NCI-H2081 (cell line): ENCODE measurements at regions not wholly inside any gene's neighbourhood (a gene's known extent, or its start where the extent isn't known, plus 50 kb on each side); places are given as distances from the start of the nearest gene placed in this dataset.
A peak's percentile ranks its signal among the peaks of the same experiment; 100 is the strongest.

Experiments
- DNase-seq, 2 experiments: peaks; one replicate each; lab custom pipeline; 2025; lab: John Stamatoyannopoulos, UW

DNA sequence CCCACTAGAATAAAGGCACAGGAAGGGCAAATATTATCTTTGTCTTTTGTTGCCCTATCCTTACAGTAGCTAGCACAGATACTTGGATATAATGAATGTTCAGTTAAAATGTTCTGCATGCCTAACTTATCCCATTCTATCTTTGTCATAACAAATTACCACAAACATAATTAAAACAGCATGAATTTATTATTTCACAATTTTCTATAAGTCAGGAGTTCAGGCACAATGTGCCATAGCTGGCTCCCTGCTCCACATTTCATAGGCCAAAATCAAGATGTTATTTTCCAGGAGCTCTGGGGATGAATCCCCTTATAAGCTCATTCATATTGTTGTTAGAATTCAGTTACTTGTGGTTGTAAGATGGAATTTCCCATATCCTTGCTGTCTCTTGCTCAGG lies 975.5 kb downstream of the IGSF11 start:
- no peak for DNase-seq

DNA sequence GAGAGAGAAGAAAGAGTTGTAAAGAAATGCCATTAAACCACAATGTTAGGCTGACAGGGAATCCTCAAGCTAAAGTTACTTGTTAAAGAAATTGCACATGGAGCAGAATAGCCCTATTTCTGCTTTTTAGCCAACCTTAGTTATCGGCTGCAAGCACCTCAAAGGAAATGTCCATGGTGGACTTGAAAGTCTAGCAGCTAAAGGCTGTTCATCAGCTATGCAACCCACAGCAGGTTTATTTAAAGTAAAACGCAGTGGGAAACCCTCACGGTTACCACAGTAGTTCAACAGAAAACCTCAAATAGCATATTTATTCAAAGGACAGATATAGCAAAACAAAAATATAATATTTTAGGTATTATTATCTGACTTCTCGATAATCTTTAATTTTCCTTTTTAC lies 967.2 kb downstream of the IGSF11 start:
- no peak for DNase-seq

DNA sequence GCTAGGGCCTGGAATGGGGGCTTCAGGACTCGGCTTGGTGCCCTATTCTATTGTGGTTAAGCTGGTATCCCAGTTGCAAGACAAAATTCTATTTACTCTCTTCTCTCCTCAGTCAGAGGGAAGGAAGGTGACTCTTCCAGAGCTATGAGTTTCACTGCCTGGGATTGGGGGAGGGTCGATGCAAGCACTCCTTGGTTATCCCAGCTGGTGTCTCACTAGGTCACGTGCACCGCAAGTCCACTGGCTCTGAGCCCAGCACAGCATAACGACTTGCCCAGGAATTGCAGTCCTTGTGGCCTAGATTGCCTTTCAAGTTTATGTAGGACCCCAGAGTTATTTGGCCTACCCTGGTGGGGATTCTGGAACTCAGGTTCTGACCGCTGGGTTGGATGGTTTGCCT lies 958.8 kb downstream of the IGSF11 start:
- peak in 1 of 2 experiments; percentile 12 for DNase-seq

DNA sequence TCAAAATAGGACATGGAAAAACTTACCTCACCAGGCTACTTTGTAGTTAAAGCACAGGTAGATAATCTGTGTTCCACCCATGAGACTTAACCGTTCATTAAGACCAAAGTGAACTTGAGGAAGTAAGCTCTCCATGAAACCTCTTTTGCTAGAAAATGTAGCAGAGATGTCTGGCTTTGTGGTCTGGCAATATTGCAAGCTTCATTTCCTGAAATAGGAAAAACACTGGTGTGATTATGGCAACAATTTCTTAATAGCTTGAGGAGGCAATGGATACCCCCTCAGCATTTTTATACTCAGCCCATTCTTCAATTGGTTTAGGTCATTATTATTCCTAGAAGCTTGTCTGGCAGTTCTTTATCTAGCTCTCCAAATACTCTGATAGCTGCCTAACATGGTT lies 957.3 kb downstream of the IGSF11 start:
- no peak for DNase-seq

DNA sequence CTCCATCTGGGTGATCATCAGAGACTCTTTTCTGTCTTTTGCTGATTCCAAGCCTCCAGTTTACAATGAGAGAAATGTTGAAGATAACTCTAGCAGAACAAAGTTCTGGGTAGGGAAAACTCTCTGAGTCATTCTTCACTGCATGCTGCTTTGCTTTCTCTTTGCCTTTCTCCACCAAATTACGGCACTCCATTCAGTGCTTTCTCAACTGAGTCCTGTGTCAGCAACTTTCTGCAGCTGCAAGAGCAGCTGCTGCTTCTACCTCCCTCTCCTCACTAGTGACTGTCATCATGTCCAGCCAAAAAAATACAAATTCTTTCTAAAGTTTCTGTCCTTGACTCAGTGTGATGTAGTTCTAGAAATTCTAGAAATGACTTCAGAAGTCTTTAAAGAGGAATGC lies 953.8 kb downstream of the IGSF11 start:
- no peak for DNase-seq

DNA sequence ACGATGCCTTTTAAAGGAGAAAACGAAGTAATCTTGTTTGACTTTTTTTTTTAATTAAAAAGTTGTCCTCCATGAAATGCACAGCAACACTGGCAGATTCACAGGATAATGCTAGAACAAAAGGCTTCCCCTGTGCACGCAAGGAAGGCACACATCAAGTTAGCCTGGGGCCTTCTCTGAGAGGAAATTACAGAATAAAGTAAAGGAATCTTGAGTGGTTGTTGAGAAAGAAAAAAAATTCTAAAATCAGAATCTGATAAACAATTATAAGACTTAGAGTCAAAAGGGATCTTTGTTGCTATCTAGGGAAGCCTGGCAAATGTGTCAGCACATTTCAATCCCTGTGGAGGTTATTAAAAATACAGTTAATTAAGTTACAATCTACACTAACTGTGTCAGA lies 946.0 kb downstream of the IGSF11 start:
- no peak for DNase-seq

DNA sequence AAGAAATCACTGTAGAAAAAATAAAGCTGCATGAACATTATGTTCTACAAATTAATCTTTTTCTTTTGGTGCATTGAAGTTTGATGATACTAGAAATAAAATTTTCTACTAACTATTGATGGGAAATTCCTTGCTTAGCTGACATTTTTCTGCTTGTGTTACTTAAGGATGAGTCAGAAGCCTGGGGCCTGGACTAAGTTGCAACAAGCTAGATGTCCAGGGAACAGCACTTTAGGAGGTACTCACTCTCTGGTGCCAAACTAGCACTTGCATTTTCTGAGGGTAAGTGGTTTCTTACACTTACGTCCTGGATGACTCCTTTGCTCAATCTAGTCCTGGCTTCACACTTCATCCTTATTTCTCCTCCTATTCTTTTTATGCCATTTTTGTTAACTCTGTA lies 945.1 kb downstream of the IGSF11 start:
- DNase-seq = no peak

DNA sequence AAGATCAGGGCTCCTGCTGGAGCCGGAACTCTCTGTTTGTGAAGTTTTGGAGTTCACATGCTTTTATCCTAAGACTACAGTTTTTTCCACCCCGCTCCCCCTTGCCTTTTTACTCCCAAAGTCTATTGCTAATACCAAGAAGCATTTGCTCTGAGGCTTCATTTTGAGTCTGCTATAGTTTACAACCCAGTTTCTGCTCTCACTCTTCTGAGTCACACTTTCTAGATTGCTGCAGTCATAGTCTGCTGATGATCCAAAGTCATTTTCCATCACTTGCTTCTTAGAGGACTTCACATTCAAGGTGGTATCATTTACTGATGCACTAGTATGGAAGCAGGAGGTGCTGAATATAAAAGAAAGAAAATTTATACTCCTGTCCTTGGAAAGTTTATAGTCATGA lies 937.4 kb downstream of the IGSF11 start:
- no peak for DNase-seq

DNA sequence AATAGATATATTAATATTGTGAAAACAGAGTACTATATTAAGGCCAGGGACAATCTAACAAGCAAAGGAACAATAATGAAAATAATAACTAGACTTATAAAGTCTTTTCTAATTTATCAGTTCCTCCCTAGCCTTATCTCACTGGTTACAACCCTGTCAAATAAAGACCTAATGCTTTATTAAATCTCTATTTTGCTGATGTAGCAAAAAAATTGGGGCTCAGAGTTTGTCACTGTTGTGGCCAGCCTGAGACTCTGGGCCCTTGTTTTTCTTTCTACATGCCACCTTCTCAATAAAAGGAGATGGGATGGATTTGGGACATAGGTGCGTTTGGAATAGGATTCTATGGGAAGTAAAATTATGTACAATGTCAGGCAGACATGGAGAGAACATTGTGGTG lies 937.0 kb downstream of the IGSF11 start:
- DNase-seq = no peak

DNA sequence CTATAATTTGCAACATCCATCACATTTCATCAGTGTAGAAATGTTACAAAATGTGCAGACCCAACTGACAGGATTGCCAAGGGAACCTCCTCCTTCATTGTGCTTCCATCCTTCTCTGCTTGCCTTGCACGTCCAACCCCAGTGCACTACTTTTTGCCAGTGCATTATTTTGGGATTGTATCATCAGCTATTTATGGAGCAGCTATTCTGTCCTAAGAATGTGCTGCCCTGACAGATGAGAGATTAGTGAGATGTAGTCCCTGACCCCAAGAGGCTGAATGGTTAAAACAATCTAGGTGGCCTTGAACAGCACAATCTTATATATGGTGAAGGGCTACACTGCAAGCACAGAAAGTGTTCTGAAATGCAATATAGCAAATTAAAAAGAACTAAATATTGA lies 935.8 kb downstream of the IGSF11 start:
- DNase-seq = no peak

DNA sequence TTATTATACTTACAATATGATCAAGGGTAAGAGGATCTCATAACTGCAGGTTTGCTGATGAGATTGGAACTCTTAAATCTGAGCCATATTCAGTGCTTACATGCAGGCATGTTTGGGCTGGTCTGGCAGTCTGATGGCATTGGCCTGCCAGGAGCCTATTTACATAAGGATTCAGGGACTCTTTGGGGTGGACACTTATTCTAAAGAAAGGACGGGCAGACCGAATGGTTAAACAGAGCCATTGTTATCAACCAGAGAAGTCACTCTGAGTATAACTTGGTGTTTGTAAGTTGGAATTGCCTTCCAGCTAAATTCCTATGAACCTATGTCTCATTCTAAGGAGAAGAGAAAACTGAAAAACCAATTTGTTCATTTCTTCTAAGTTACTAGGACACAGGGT lies 932.8 kb downstream of the IGSF11 start:
- no peak for DNase-seq

DNA sequence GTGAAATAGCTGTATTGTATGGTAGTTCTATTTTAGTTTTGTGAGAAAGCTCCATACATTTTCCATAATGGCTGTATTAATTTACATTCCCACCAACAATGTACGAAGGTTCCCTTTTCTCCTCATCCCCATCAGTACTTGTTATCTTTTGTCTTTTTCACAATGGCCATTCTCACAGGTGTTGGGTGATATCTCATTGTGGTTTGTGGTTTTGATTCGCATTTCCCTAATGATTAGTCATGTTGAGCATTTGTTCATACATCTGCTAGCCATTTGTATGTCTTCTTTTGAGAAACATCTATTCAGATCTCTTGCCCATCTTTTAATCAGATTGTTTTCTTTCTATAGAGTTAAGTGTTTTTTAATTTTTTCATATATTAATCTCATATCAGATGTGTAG lies 931.9 kb downstream of the IGSF11 start:
- no peak for DNase-seq

DNA sequence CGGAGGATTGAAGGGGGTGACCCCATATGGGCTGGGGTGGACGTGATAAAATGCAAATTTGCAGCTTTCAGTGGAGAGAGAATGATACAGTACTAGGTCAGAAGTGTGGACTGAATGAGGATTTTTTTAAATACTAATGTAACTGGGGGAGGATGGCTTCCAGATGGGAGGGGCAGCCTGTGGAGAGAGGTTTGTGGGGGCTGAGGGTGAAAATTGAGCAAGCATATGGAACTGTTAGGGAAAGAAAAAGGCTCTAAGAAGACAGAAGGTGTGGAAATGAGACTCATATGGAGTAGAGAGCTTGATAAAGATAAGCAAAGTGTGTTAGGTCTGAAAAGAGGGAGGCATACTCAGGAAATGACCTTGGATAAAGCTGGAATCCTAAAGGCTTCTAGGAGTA lies 926.4 kb downstream of the IGSF11 start:
- DNase-seq = no peak

DNA sequence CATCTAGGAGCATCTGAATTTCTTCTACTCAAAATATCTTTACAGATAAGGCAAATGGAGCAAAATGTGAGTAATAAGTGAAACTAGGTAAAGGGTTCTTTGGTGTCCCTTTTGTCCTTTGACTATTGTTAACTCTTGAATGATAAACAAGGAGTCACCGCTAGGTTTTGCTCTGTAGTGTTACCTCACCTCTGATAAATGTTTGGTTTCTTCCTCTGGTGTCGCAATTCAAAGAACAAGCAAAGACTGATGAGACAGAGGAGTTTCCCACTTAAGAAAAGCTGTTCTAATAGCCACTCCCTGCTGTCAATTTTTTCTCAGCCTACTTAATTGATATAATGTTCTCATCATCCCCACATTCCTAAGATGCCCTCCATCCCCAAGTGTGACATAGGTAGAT lies 925.9 kb downstream of the IGSF11 start:
- no peak for DNase-seq

DNA sequence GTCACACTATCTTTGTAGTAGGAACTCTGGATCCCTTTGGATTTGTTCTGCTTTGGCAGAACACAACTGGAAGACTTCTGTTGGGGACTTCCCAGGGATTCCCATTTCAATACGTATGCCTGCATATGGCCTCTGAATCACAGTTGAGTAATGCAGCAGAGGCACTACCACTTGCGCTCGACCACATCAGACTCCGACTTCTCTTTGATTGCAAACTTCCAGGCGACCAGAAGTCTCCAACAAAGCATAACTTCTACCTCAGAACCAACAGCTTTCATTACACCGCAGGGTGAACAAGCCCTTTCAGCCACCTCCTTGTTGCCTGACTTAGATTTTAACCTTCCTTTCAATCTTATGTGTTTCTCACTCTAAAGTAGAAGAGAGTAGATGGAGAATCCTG lies 924.4 kb downstream of the IGSF11 start:
- DNase-seq = no peak

DNA sequence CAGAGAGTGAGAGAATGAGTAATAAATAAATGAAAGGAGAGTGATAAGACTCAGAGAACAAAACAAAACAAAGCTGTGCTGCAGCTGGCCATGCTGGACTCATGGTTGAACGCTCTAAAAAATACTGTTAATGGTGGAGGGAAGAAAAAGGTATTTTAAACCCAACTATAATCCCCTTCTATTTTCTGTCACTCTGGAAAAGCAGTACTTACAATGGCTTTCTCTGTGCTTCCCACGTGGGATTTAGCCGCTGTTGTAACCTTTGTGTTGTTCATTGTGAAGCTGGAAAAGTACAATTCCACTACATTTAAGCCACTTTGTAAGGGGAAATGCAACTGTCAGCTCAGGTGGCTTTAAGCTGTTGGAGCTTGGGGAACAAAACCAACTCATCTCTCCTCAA lies 917.7 kb downstream of the IGSF11 start:
- no peak for DNase-seq

DNA sequence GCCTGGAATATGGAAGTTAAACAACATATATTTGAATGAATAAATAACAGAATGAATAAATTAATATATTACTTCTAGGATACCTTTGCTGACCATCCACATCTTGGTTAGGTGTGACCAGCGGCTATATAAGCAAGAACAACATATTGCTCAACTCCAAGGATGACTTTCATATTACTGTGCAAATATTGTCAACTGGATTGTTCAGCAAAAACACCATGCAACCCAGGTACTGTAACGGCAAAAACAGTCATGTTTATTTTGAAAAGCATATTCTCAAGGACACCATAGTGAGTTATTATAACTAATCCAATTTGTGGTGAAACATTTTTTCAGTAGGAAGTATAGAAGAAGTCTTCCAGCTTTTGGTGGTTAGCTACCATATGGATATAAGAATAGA lies 907.9 kb downstream of the IGSF11 start:
- no peak for DNase-seq

DNA sequence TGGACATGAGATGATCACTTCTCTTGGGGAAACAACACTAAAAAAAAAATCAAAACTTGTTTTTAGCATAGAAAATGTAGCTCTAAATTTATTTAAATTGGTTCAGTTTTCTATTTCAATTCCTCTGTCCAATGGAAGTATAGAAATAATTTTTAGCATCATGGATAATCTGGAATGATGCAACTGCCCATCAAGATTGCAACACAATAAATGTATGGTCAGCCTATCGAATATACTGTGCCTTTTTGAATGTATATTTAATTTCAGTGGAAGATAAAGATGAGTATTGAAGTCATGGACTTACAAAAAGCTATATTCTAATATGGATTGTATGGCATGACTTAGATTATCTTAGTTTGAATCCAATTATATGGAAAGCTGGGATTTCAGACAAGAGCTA lies 906.7 kb downstream of the IGSF11 start:
- no peak for DNase-seq

DNA sequence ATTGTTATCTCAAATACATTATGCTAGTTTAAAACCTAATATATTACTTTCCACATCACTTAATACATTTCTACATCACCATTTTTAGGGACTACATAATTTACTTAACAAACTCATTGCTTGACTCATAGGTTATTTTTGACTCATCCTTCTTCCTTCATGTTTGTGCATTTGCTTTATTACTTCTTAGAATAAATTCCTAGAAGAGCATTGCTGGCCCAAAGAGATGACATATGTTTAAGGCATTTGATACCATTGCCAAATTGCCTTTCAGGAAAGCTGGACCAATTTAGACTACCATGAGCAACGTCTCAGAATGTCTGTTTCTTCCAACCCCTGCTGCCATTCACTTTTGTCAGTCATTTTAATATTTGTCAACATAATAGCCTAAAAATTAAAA lies 905.8 kb downstream of the IGSF11 start:
- no peak for DNase-seq

DNA sequence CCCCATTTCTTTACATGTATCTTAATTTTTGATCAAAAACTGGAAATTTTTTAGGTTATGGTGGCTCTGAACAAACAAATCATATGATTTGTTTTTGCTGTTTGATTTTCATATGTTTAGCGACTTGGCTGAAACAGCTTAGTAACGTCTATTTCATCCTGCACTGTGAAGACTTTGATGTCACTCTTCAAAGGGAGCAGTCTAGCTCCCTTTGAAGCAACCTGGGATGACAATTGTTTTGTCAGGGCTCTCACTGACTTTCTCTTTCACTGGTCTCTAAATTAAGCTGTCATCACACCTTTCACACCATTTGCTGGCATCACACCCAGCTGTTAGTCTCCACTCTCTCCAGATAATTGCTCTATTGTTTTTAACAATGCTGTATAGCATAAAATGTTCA lies 896.9 kb downstream of the IGSF11 start:
- no peak for DNase-seq

DNA sequence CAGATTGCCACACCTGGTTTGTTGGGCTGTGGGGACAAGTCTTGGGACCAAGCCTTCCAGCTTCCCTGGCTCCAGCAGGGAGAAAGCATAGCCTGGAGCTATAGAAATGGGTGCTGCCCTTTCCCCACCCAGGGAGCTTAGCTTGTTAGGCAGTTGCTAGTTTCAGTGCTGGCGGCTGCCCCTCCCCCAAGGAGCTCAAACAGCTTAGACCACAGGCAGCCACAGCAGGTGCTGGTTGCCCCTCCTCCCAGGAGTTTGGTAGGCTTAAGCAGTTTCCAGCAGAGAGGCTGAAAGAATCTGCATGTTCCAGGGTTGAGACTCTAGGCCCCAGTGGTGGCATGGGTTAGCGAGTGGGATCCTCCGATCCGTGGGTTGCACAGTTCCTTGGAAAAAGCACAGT lies 889.7 kb downstream of the IGSF11 start:
- no peak for DNase-seq

DNA sequence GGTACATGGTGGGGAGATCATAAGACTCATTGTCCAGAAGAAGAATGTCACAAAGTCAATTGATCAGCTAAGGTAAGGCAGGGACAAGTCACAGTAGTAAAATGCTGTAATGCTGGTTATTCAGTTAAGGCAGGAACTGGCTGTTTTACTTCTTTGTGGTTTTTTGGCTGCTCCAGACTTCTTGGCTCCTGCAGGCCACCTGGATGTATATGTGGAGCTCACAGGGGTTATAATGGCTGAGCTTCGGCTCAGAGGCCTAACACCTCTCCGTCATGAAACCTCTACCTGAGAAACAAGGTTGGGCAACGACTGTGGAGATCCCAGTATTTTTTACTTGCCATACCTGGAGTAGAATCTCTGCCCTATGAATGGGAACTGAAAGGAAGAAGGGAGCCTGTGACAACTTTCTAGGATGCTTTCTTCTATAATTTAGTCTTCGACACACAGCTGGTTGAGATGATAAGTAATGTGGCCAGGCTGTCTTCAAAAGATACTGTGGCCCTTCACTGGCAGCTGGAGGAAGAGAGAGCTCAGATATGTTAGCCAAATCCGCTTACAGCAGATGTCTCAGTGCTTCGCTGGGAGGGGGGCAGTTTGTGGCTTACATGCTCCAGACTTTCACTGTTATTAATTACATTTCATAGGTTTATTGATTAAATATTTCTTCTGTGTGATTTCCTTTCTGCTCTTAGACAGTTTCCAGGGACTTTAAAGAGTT lies 887.8 kb downstream of the IGSF11 start:
- DNase-seq = no peak

DNA sequence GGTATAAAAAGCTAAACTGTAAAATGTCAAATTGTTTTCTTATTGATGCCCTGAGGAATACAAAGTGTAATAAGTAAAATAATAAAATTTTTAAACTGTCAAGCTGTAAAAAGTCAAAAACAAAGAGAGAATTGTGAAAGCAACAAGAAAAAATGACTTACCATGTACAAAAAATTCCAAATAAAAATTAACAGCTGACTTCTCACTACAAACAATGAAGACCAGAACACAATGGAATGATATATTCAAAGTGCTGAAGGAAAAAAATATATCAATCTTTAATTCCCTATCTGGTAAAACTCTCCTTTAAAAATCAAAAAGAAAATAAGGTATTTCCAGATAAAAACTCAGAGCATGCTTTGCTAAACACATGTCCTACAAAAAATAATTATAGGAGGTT lies 883.5 kb downstream of the IGSF11 start:
- DNase-seq = no peak
